GM21447 (cell line): ENCODE measurements at regions not wholly inside any gene's neighbourhood (a gene's known extent, or its start where the extent isn't known, plus 50 kb on each side); places are given as distances from the start of the nearest gene placed in this dataset.

Experiments used
- ATAC-seq: cut with Tn5 transposase; IDR thresholded peaks from one replicate; pipeline ENCODE4 v1.9.1; 2021; ENCODE audit not compliant: unreplicated experiment

DNA sequence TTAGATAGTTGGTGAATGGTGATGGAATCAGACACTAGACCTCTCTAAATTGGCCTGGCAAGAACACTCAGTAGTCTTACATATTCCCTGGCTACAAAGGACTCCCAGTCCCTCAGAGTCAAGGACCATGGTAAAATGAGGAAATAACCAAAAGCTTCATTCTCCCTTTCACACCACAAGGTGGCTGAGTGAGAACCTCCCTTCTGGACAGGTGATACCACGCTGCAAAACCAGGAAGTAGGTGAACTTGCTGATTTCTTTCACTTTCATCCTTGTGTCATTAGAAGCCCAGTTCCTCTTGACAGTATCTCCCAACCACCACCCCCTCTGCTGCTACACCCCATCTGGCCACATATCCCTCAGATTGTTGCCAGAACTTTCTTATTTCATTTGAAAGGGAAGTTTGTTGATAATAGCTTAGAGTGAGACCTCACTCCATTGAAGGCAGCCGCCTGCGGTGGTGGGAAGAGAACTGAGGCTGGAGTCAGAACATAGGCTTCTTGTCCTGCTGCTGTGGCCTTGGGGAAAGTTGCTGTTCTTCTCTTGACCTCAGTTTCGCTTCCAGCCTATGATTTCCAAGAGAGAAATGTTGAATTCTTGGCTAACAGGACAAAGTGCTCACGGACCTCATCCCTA is 290.6 kb upstream of the CCL2 start:
- peak; percentile 62 for ATAC-seq

DNA sequence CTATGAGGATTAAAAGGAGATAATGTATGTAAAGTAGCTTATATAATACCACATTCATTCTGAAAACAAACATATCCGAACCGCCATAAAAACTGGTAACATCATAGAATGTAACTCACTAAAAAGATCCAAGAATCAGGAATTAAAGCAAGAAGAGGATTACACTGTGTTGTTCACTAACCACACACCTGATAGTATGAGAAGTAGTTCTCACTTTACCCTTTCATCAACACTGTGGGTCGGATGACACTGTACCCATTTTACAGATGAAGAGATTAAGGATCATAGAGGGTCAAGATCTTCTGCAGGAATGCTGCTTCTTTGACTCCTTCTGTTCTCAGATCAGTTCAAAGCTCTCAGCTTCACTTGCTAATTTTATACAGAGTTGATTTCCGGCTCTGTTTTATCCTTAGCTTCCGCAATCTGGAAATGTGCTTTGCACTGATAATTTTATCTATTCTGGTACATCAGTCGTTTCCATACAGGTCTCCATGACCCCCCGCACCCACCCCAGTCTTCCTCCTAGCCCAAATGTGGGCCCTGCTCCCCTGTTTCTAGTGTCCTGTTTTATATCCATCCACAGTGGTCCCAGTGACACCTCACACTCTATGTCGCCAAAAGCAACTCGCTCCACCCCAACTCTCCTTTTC is 288.6 kb upstream of the CCL2 start:
- ATAC-seq, result no peak

DNA sequence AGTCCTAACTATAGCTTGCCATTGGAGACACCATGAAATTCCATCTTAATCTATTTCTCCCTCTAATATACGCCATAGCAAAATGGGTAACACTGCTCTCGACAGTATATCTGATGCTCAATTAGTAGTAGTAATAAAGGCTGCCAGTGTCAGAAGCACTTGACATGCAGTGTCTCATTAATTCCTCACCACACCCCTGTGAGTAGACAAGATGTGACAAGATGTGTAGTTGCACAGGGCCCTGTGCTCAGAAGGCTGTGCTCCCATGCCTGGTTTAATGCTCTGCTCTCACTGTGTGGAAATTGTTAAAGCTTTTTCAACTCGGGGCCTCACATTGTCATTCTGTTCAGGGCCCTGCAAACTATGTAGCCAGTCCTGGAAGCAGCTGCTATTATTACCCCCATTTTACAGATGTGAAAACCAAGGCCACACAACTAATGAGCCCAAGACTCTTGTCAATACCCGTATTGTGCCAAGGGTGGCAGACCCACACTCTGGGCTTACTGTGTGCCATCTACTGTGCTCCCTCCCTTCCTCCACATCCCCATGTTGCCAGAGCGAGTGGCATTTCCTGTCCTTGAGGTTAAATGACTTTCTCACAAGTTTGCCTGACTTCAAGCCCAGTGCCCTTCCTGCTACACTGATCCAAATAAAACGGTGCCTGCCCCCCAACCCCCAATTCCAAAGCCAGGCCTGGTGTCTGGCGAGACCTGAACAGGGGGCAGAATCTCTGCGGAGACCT is 287.3 kb upstream of the CCL2 start:
- no peak for ATAC-seq

DNA sequence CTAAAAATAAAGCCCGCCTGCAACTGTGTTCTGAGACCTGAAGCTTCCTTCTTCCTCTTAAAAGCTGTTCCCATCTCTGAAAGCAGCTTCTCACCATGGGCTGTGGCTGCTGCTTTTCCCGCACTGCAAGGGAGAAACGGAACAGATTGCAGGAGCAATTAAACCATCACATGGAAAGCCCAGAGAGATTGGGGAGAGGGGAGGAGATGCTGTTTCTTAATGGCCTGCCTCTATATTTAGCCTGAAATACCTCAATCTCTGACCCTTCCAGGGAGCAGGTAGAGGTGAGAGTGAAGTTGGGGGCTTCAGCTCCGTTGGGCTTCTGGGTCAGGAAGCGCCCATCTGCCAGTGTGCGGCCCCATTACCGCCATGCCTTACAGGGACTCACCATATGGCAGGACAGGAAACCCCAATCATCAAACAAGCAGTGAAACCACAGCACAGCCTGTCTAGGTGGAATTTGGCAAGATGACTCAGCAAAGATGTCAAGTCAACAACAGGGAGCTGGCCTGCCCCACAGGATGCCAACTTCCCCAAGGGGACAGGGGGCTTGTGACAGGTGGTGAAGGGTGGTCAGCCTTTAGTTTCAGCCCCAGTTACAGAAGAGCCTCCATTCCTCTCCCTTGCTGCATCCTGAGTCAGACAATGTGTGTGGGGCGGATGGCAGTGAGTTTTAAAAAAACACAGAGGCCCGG is 286.6 kb upstream of the CCL2 start:
- peak; percentile 78 for ATAC-seq

DNA sequence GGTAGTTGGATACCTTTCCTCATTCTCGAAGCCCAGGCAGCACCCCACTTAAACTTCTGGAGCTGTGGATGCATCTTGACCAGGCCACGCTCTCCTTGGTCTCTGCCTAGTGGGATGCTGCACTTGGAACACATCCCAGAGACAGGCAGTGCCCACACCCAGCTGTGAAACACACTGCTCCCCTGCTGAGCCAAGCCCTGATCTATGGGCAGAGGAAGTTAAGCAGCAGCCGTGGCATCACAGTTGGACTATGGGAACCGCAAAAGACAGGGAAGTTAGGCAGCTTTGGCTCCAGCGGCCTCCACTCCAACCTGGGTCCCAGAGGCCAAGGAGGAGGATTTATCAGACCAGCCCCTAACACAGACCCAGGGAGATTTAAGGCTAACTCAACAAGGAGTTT is 284.8 kb upstream of the CCL2 start:
- ATAC-seq, result no peak

DNA sequence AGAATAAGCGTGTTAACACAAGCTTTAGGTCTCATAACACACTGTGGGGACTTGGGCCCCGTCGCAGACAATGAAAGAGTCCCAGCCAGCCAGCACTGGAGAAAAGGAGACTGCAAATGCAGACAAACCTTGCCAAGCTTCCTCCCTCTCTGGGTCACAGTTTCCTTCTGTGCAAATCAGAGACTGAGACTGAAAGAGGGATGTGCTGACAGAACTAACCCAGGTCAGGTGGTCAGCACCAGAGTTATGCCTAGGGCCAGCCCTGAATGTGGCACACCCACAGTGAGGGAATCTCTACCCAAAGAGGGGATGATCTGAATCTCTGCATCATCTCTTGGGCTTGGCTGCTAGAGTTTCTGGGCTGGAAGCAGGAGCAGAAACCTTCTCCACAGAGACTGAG is 282.3 kb upstream of the CCL2 start:
- no peak for ATAC-seq

DNA sequence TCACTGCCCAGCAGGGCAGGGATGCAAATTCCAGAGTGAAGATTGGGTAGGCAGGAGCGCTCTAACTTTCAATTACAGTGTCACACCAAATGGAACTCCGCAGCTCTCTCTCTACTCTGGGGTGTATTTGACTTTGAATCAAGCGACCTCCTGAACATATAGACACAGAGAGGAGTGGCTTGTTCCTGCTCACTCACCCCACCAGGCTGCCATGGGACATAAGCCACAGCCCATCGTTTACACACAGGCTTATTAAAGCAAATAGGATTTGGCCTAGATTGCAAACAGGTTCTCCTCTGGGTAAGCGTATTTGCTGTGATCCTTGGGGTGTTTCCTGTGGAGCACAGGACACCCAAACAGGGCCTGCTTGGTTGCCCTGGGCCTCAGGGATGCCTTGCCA is 281.6 kb upstream of the CCL2 start:
- ATAC-seq, result no peak

DNA sequence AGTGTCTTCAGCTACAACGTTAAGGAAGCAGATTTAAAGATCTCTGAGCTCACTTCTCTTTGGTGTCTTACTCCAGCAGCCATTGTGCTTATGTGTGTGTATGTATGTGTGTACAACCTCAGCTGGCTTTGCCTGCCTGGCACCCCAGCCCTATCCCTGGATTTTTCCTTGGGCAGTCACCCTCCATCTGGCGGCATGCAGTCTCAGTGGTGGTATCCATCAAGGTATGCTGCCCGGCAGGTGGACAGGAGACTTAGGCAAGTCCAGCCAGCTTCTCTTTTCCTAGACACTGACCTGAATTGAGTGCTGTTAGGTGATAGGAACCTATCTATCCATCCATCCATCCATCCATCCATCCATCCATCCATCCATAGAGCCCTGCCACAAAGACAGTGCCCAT is 280.8 kb upstream of the CCL2 start:
- no peak for ATAC-seq

DNA sequence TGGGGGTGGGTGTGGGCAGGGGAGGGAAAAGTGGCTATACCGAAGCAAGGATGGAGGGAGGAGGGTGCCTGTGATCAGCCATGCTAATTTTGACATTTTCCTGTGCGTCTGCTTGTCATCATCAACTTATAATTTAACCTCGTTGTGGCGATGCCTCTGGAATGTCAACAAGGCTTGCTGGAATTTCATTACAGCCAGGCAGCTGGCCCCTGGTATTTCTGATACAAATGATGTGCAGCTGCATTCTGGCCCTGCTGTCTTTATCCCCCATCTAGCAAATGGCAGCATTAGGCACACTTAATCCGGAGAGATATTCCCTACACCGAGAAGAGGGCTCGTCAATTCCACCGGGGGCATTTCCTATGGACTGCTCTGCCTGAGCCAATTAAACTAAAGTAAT is 278.3 kb upstream of the CCL2 start:
- ATAC-seq, result no peak

DNA sequence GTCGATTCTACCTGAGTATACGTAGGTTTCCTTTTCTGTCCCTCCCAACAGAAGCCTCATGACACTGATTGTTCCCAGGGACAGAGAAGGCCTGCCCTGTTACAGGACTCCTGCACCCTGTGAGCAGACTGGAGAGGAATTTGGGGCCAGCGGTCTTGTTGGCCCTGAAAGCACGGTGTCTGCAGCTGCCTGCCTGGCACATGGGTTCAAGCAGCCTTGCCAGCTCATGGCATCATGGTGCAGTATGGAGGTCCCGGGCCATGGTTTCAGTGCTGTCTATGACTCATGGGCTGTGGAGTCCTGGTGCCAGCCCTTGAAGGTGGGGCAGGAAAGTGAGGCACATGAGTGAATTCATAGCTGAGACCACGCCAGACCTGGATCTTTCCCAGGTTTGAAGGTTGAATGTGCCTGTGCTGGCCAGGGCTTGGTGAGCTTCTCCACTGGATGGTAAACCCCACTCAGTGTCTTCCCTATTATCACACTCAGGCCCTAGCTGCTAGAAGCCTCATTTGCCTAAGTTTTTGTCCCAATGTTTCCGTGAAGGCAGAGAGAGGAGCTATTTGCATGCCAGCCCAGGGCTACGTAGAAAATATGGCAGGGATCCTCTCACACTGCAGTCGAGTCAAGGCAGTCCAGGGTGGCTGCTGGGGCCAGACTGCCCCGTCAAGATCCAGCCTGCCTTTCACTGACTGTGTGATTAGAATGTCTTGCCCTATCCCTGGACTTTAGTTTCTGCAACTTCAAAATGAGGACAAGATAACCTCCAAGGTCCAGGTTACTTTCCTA is 277.2 kb upstream of the CCL2 start:
- ATAC-seq, result no peak

DNA sequence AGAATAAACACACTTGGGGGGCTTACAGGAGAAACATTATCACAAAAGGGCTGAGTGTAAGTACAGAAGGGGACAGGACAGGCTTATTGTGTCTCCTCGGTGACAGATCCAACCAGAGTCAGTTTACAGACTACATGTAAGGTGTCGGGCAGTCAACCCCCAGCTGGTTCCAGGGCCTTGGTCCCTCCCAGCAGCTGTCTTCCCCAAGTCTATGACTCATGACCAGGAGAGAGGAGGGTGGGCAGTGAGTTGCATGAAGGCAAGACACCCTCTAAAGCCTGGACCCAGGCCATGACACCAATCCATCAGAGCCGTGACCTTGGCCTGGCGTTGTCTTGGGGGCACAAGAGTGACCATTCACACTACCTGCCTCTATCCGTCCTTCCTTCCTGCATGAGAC is 276.2 kb upstream of the CCL2 start:
- ATAC-seq, result no peak

DNA sequence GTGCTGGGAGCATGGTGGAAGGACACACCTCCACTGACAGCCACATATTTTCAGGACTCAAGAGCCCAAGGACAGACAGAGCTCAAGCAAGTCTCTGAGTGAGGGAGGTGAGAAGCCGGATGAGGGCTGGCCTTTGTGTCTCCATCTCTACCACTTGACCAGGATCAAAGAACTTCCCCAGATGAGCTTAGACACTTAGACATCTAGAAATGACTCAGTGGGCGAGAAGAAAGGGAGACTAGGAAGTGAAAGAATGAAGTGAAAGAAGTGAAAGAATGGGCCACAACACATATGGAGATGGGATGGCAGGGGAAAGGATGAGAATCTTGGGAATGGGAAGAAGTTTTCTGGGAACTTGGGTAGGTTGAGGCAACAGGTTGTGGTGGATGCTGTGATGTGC is 274.9 kb upstream of the CCL2 start:
- ATAC-seq, result no peak

DNA sequence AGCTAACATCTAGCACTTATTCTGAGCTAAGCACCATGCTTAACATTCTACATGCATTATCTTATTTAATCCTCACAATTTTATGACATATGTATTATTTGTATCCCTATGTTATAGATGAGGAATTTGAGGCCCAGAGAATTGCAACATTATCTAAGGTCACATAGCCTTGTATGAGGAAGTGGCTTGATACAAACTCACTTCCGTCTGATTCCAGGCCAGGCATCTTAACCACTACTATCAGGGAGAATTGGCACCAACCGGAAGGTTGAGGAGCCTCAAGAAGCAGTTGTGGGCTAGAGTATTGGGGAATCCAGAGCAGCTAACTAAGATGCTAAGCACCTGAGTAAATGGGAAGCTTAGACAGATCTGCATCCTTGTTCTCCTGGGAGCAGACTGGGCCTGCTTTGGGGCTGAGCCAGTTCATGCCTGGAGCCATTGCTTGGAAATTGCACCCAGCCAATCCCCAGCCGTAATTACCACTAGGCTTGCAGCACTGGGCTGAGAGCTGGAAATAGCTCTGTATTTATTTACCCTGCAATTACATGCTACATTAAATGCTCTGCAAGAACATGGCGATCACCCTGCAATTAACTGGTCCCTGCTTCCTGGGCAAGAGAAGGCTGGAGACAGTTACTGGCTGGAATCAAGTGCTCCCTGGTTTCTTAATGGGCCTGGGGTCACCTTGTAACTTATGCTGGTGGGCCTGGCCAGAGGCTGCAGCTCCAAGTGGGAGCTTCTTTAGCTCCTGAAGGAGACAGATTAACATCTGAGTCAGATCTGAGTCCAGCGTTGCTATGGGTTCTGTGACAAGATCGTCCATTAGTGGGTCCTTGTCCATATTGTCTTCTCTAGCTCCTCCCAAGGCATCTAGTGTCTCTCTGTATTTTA is 273.1 kb upstream of the CCL2 start:
- ATAC-seq, result no peak

DNA sequence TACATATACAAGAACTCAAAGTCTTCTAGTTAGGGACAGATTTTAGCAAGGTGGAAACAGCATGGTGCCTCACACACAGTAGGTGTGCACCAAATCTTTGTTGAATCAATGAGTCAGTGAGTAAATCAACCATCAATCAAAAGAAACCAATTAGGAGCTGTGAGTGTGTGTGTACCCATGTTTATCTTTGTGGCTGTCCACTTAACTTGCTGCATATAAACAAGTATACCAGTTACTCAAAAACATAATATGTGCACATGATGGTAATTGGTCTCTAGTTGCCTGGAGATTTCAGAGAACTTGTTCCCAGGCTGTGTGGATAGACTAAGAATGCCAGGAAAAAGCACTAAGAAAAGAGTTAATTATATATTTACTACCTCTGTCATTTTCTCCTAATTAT is 272.2 kb upstream of the CCL2 start:
- ATAC-seq, result no peak

DNA sequence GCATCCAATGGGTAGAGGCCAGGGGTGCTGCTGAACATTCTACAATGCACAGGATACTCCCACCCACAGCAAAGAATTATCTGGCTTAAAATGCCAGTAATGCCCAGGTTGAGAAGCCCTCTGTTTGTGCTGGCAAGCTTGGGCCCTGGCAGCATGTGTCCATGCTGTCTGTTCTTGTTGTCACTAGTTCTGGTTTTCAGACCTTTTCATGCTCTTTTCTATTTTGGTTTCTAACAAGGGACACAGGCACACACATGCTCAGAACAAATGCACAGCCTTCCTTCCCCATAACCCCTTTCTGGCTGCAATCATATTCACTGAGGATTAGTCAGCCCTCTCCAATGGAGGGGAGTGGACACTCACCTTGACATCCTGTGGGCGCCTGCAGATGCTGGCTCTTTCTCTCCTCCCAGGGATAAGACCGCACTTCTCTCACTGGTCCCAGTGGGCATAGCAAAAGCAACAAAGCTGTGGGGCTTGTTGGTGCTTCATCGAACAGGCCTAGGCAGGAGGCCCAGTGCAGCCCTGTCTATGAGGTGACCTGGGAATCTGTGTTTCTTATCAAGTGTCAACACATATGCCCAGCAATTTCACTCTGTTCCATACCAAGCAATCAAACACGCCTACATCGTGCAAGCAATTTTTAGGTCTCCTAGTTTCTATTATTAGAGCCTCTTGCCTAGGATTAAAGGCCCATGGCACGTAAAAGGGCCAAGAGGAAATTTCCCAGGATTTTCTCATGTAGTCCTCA is 271.1 kb upstream of the CCL2 start:
- no peak for ATAC-seq

DNA sequence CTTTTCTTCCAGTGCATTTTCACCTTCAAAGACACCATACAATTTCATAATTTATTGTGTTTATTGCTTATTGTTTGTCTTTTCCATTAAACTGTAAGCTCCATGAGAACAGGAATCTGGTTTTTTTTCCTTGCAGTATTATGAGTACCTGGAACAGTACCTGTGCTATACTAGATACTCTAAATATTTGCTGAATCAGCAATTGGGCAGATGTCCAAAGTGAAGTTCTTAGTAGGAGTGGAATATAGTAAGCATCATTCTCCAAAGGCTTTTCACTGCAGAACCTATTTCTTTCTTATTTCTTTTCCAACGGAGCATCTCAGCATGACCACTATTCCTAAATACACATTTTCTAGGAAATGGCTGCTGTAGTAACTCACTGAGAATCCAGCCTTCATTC is 269.0 kb upstream of the CCL2 start:
- no peak for ATAC-seq

DNA sequence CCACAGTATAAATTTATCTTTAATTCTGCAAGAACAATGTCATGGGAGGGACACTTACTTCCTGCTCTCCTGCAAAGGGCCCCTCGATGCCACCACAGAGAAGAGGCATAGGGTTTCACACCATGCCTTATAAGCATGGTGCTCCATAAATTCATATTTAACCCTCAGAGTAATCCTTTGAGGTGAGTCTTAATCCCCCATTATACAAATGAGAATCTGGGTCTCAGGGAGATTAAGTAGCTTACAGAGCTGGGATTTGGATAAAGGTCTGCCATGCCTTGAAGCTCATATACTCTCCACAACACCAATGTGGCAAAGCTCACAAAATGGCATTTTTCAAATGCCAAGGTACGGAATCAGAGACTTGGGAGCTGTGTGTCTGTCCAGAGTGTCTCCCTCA is 268.5 kb upstream of the CCL2 start:
- no peak for ATAC-seq

DNA sequence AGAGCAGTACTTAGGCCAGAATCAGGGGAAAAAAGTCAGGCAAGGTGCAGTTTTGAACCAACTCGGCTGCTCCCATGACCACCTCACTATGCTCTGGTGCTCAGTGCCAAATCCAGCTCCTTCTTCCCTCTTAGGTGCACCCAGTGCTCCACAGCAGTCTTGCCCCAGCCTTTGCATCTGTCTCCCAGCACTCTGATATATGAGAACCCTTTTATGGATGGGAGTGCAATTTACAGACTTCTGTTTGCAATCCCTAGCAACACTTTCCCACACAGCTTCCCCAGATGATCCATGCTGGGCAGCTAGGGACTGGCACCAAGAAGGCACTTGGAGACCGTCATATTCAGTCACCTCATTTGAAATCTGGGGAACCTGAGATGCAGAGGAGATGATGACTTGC is 267.9 kb upstream of the CCL2 start:
- no peak for ATAC-seq

DNA sequence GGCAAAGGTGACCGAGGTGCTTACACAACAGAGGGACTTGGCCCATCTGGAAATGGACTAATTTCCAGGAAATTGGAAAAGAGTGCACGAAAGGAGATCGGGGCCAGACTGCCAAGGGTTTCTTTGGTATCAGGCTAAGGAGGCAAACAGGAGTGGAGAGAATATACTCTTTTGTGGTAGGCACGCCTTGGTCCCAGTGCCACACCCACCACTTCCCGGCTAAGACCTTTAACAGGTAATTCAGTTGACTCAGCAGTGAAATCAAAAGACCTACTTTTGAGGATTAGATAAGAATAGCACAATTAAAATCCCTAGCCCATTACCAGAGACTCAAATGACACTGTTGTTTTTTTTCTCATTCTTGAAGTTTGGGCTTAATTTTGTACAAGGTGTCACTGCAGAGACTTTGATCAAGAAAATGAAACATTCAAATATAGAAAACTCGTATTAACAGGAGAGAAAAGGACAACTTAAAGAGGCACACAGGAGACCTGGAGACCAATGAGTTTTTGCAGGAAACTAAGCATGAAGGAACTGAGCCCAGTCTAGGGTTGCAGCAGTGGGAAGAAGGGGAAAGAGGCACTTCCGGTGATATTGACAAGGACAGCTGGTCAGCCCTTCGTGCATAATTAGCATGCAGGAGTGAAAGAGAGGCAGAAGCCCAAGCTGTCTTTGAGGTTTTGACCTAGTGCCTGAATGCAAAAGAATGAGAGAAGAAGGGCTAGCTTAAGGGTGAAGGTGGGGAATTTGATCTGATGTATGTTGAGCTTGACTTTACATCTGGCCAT is 265.5 kb upstream of the CCL2 start:
- ATAC-seq, result no peak
